ENCODE measurements at regions not wholly inside any gene's neighbourhood (a gene's known extent, or its start where the extent isn't known, plus 50 kb on each side); places are given as distances from the start of the nearest gene placed in this dataset.

DNA sequence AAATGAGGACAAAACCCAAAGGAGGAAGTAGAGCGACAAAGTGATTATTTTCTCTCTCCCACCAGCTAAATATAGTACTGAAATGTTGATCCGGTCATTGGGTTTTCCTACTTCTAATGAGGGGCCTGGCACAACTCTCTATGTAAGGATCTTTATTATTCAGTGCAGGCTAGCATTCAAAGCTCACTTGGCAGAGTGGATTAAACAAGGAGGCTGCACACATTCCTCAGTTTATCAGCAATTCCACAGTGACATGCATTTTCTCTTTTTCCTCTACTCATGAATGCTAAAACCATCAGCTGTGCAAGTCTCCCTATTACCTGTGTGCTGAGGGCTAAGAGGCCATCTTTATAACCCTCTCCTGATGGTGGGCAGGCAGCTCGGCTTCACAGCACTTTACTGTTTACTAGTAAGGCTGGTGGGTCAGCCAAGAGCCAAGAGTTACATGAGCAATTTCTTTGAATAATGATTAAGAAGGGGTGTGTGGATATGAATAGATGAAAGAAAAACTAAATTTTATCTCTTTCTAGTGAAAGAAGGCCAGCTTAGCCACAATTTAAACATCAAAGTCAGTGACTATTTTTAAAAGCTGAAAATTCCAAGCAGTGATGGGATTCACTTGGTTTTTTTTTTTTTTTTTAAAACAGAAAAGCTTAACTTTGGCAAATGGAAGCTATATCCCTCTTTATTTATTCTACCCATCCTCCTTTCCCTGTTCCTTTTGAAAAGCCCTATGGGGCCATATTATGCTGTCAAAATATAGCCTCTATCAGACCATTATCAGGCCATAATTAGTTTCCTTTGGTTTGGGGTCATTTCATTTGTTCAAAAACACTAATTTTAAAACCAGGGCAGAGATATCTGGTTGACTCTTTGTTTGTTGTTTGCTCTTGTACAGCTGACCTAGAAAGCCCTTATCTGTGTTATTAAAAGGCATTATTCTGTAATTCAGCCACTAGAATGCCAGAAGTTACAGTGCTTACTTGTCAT, 111.0 kb downstream of the RBM43 start:
- Mint-ChIP-seq H3K4me3 (no peak overlapping the region), H3K9me3 (no peaks in the 10 kb centered on the region), H3K27me3 (ENCODE audit: low read depth) (no peaks in the 10 kb centered on the region), H3K27ac (no peak overlapping the region), H3K36me3 (no peaks in the 10 kb centered on the region), H3K4me1 (peaks cover 10% of the 10 kb centered on the region)
- ChIA-PET POLR2A (interaction anchor here (0.6 kb wide), 1 partner anchor 8 kb away, joined by 3 read pairs; no protein-coding TSS in a partner anchor), CTCF (no interaction called here)
- TF ChIP-seq ZNF671 (CRISPR knock-in tag; IDR thresholded peaks at IDR 0.05) (no peak), EMX1 (CRISPR knock-in tag; IDR thresholded peaks at IDR 0.05) (no peak)
- TF ChIP-seq, protein P1, sequence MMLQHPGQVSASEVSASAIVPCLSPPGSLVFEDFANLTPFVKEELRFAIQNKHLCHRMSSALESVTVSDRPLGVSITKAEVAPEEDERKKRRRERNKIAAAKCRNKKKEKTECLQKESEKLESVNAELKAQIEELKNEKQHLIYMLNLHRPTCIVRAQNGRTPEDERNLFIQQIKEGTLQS (CRISPR knock-in tag; conservative IDR thresholded peaks at IDR 0.05): no peak
- DNase-seq (ENCODE audit: low spot score): no peak
- ATAC-seq: no peak

DNA sequence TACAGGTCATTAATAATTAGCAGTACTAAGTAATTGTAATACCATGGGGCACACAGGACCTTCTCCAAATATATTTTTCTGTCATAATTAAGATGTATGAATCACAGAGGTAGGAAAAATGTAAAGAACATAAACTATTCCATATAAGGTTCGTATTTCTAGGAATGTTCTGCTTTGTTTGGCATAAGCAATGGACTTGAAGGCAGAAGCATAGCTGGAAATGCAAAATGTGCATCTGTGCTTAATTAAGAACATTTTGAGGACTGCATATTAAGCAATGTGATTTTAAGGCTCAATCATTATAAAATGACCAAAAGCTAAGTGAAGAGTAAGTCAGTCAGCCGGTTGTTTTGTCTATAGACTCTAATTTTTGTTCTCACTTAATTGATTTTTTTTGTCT, 123.2 kb downstream of the RBM43 start:
- Mint-ChIP-seq H3K4me3 (no peak overlapping the region), H3K9me3 (peaks cover 5% of the 10 kb centered on the region), H3K36me3 (no peaks in the 10 kb centered on the region), H3K27me3 (ENCODE audit: low read depth) (no peaks in the 10 kb centered on the region), H3K27ac (no peak overlapping the region), H3K4me1 (no peaks in the 10 kb centered on the region)
- DNase-seq (ENCODE audit: low spot score): no peak
- CTCF ChIA-PET: no interaction called here
- POLR2A ChIA-PET: no interaction called here
- no peak for ATAC-seq
- TF ChIP-seq SP1 (CRISPR knock-in tag; conservative IDR thresholded peaks at IDR 0.05): no peak
- TF ChIP-seq, protein P2, sequence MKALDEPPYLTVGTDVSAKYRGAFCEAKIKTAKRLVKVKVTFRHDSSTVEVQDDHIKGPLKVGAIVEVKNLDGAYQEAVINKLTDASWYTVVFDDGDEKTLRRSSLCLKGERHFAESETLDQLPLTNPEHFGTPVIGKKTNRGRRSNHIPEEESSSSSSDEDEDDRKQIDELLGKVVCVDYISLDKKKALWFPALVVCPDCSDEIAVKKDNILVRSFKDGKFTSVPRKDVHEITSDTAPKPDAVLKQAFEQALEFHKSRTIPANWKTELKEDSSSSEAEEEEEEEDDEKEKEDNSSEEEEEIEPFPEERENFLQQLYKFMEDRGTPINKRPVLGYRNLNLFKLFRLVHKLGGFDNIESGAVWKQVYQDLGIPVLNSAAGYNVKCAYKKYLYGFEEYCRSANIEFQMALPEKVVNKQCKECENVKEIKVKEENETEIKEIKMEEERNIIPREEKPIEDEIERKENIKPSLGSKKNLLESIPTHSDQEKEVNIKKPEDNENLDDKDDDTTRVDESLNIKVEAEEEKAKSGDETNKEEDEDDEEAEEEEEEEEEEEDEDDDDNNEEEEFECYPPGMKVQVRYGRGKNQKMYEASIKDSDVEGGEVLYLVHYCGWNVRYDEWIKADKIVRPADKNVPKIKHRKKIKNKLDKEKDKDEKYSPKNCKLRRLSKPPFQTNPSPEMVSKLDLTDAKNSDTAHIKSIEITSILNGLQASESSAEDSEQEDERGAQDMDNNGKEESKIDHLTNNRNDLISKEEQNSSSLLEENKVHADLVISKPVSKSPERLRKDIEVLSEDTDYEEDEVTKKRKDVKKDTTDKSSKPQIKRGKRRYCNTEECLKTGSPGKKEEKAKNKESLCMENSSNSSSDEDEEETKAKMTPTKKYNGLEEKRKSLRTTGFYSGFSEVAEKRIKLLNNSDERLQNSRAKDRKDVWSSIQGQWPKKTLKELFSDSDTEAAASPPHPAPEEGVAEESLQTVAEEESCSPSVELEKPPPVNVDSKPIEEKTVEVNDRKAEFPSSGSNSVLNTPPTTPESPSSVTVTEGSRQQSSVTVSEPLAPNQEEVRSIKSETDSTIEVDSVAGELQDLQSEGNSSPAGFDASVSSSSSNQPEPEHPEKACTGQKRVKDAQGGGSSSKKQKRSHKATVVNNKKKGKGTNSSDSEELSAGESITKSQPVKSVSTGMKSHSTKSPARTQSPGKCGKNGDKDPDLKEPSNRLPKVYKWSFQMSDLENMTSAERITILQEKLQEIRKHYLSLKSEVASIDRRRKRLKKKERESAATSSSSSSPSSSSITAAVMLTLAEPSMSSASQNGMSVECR (CRISPR knock-in tag; IDR thresholded peaks at IDR 0.05; ENCODE audit: borderline replicate concordance): no peak
- TF ChIP-seq, protein P3, sequence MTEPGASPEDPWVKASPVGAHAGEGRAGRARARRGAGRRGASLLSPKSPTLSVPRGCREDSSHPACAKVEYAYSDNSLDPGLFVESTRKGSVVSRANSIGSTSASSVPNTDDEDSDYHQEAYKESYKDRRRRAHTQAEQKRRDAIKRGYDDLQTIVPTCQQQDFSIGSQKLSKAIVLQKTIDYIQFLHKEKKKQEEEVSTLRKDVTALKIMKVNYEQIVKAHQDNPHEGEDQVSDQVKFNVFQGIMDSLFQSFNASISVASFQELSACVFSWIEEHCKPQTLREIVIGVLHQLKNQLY (CRISPR knock-in tag; IDR thresholded peaks at IDR 0.05): no peak
- no peak for TF ChIP-seq JAZF1 (CRISPR knock-in tag; IDR thresholded peaks at IDR 0.05)
- TF ChIP-seq, protein P4, sequence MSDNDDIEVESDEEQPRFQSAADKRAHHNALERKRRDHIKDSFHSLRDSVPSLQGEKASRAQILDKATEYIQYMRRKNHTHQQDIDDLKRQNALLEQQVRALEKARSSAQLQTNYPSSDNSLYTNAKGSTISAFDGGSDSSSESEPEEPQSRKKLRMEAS (CRISPR knock-in tag; IDR thresholded peaks at IDR 0.05): no peak
- TF ChIP-seq MYBL2 (CRISPR knock-in tag; IDR thresholded peaks at IDR 0.05): no peak
- TF ChIP-seq, protein P5, sequence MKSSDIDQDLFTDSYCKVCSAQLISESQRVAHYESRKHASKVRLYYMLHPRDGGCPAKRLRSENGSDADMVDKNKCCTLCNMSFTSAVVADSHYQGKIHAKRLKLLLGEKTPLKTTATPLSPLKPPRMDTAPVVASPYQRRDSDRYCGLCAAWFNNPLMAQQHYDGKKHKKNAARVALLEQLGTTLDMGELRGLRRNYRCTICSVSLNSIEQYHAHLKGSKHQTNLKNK (CRISPR knock-in tag; IDR thresholded peaks at IDR 0.05): no peak
- no peak for TF ChIP-seq NR3C1 (CRISPR knock-in tag; conservative IDR thresholded peaks at IDR 0.05; ENCODE audit: low read depth)
- TF ChIP-seq ZNF423 (CRISPR knock-in tag; IDR thresholded peaks at IDR 0.05): no peak
- TF ChIP-seq, protein P6, sequence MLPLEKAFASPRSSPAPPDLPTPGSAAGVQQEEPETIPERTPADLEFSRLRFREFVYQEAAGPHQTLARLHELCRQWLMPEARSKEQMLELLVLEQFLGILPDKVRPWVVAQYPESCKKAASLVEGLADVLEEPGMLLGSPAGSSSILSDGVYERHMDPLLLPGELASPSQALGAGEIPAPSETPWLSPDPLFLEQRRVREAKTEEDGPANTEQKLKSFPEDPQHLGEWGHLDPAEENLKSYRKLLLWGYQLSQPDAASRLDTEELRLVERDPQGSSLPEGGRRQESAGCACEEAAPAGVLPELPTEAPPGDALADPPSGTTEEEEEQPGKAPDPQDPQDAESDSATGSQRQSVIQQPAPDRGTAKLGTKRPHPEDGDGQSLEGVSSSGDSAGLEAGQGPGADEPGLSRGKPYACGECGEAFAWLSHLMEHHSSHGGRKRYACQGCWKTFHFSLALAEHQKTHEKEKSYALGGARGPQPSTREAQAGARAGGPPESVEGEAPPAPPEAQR (CRISPR knock-in tag; IDR thresholded peaks at IDR 0.05): no peak
- TF ChIP-seq ETV6 (CRISPR knock-in tag; IDR thresholded peaks at IDR 0.05): no peak

Data from WTC11 (cell line).